K562 (cell line): ENCODE measurements at regions not wholly inside any gene's neighbourhood (a gene's known extent, or its start where the extent isn't known, plus 50 kb on each side); places are given as distances from the start of the nearest gene placed in this dataset.

Experiments
- CEBPZ ChIP-seq: fragments of 150-350 bp; IDR thresholded peaks from 2 replicates; pipeline ENCODE4 v1.6.1; 2014; ENCODE audit warnings: low read depth, mild to moderate bottlenecking, low read length, borderline replicate concordance
- PRDM10 ChIP-seq: fragments of 450-650 bp; IDR thresholded peaks from 2 replicates; pipeline ENCODE4 v1.6.1; 2018; ENCODE audit not compliant: partially characterized antibody
- SMAD2 ChIP-seq: fragments of 150-350 bp; IDR thresholded peaks from 2 replicates; pipeline ENCODE4 v1.6.1; 2014; ENCODE audit warnings: low read depth, mild to moderate bottlenecking, low read length
- ZBTB49 ChIP-seq: sonication (generic); formaldehyde crosslinking; IDR thresholded peaks from 2 replicates; pipeline ENCODE4 v1.8.0; 2022; ENCODE audit warnings: missing genetic modification reagents, mild to moderate bottlenecking, borderline replicate concordance
- ZNF174 ChIP-seq: fragments of 250-450 bp; sonication (Bioruptor Pico); IDR thresholded peaks from 2 replicates; pipeline ENCODE4 v1.4.0; 2020; ENCODE audit warnings: mild to moderate bottlenecking
- ZNF431 ChIP-seq: sonication (generic); formaldehyde crosslinking; IDR thresholded peaks from 2 replicates; pipeline ENCODE4 v1.8.0; 2022; ENCODE audit warnings: mild to moderate bottlenecking, missing genetic modification reagents
- ZNF592 ChIP-seq: fragments of 450-650 bp; IDR thresholded peaks from 2 replicates; pipeline ENCODE4 v1.6.1; 2017; ENCODE audit warnings: antibody characterized with exemption, mild to moderate bottlenecking
- ZNF707 ChIP-seq: fragments of 250-450 bp; sonication (Bioruptor Pico); conservative IDR thresholded peaks from 2 replicates; pipeline ENCODE4 v1.8.0; 2022; ENCODE audit warnings: inconsistent platforms, mild to moderate bottlenecking, moderate library complexity
- ZNF740 ChIP-seq, 3 experiments: fragments of 200-800 bp in 1 of 3; sonication (Bioruptor generic) in 1 of 3; sonication (generic) in 1 of 3; formaldehyde crosslinking in 1 of 3; IDR thresholded peaks; 2 replicates each; pipeline versions ENCODE4 v1.6.1 to v1.8.0; 2016 to 2022; ENCODE audit warnings: mild to moderate bottlenecking in 2 of 3, missing compliant biosample characterization in 2 of 3, missing genetic modification characterization in 2 of 3, missing genetic modification reagents in 1 of 3

- TF ChIP-seq PRDM10 (no peak), SMAD2 (no peak), CEBPZ (no peak), ZNF592 (no peak), ZNF707 (CRISPR knock-in tag) (no peak), ZNF740 (CRISPR knock-in tag; IDR thresholded peaks at IDR 0.05) (no peak), ZNF740 (tag; IDR thresholded peaks at IDR 0.05) (no peak), ZBTB49 (CRISPR knock-in tag) (no peak), ZNF174 (no peak), ZNF431 (CRISPR knock-in tag) (no peak)
Measured at GRCh38 chr6:14889611-14890593, 356.0 kb upstream of the JARID2 start (continued).
